GM18519 (cell line): ENCODE measurements at regions not wholly inside any gene's neighbourhood (a gene's known extent, or its start where the extent isn't known, plus 50 kb on each side); places are given as distances from the start of the nearest gene placed in this dataset.

Source experiments
- ATAC-seq: cut with Tn5 transposase; IDR thresholded peaks from one replicate; pipeline ENCODE4 v1.9.1; 2021; ENCODE audit warnings: mild to moderate bottlenecking, moderate library complexity; ENCODE audit not compliant: unreplicated experiment, low FRiP score

DNA sequence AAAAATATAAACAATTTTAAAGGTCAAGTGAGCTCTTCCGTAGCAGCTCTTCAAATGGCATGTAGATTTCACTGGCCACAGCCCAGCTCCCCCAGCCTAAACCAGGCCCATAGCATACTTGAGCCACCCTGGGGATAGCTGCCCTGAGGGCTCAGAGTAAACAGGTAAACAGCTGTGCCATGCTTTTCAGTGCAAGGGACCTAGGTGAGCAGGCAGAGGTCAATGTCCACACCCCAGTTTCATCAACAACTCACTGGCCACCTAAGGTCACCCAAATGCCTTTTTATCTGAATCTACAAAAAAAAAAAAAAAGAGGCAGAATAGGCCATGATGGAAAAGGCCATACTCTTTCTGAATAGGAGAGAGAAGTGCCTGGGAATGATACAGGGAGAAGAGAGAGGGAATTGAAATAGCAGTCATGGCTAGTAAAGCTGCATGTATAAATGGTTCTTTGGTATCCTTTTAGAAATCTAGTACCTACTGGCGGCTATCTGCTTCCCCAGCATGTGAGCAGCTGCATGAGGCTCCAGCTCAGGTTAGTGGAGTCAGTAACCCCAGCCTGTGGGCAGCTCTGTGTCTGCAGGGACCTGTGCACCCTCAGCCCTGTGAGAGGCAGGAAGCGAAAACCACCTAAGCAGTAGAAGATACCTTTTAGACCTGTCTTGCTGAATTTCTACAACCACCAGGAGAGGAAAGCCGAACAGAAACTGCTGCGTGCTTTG, 77.0 kb downstream of the FOXA2 start:
- no peak for ATAC-seq

DNA sequence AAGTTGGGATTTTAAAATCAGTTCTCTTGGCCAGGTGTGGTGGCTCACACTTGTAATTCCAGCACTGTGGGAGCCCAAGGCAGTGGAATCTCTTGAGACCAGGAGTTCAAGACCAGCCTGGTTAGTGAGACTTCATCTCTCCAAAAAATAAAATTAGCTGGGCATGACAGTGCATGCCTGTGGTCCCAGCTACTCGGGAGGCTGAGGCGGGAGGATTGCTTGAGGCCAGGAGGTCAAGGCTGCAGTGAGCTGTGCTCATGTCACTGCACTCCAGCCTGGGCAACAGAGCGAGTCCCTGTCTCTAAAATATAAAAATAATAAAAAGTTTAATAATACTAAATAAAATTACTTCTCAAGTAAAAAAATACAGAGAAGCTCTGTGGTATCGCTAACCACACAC, 77.5 kb downstream of the FOXA2 start:
- ATAC-seq = no peak

- no peak for ATAC-seq
Observed at GRCh38 chr20:22504829-22505377, 79.5 kb downstream of the FOXA2 start.

DNA sequence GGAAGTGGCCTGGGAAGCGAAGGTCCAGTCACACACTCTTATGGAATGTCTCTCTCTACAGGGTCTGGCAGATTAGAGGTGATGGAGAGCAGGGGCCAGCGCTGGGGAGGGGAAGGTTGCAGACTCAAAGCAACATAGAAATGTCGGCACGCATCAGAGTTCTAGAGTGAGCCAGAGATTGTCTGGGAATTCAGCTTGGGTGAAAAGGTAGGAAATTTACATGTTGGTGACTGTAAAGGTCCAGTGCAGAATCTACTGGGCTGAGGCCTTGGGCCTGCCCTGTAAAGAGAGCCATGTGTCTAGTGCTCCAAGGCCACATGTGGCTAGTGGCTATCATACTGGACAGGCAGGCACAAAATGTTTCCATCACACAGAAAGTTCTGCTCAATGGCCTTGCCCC, 80.8 kb downstream of the FOXA2 start:
- no peak for ATAC-seq

DNA sequence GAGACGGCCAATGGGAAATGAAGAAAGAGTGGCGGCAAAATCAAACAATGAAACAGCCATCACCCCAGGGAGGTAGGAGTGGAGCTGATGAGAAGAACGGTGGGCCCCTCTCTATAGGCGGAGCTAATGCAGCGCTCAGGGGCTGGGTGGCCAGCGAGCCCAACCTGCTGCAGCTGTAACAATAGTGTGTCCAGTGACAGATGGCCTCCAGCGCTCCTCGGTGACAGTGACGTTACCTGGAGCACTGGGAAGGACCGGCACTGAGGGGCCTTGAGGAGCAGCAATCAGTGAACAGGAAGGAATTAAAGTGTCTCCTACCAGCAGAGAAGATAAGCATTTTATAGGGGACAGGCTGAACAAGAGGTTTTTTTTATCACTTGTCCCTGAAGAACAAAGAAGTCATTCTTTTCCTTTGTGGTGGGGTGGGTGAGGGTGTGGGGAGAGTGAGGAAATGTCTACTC, 81.6 kb downstream of the FOXA2 start:
- ATAC-seq = no peak

DNA sequence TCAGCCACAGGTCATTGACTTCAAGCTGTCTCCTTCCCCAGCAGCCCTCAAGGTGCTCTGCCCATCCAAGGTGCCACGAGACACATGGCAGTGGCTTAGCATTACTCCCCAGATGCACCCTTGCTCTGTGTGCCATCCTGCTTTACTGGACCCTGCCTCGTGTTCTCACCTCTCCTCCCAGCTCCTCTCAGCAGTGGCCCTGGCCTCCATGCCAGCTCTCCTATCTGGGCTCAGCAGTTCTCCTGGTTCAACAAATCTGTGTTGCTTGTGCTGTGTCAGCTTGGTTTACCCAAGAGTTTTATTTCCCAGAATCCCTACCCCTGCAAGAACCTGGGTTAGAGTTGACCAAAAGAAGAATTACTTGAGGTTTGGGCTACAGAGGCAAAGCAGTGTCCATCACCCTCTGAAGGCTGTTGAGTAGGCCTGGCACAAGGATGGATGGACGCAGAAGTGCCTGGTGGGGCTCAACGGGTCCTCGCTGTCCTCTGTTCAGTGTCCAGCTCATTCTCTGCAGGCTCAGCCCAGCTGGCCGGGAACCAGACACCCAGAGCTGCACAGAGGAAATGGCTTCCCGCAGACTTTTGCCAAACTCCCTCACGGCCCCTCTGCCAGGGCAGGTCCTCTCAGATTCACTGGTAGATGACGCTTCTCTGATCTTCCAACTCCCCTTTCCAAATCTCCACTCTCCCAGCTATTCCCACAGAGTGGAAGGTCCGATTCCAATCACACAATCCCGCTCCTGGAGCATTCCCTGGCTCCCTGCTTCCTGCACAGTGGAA, 82.6 kb downstream of the FOXA2 start:
- ATAC-seq = no peak

- ATAC-seq = no peak
Observed at GRCh38 chr20:22501034-22501433, 83.3 kb downstream of the FOXA2 start.

DNA sequence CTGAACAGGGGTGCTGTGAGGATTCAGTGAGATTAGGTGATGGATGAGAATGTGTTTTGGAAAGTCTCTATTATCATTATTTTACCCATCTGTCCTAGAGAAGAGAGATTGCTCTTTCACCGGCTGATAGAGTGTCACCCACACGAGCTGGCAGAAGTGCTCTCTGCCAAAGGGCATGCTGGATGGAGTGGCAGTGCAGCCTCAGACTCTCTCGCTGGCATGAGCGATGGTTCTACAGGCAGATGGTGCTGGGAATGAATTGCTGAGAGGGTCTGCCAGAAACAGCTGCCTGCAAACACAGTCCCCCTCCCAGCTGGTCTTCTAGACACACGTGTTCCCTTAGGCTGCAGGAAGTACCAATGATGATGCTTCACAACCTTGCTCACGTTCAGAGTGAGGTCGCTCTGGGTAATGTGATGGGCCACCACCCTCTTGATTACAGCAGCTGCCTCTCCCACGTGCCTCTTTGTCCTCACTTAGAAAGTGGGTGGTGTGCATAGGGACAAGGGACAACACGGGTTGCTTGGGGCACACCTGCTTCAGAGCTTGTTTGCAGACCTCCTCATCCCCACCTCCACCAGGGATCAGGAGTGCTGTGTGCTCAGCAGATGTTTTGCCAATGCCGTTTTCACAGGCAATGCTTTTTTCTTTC, 84.7 kb downstream of the FOXA2 start:
- ATAC-seq = no peak

GRCh38 chr20:22496817-22497216, 87.6 kb downstream of the FOXA2 start:
- no peak for ATAC-seq

- ATAC-seq = no peak
Observed at GRCh38 chr20:22495789-22496188, 88.6 kb downstream of the FOXA2 start.

GRCh38 chr20:22495172-22495571, 89.2 kb downstream of the FOXA2 start:
- no peak for ATAC-seq

GRCh38 chr20:22492497-22492896, 91.9 kb downstream of the FOXA2 start:
- ATAC-seq = no peak

DNA sequence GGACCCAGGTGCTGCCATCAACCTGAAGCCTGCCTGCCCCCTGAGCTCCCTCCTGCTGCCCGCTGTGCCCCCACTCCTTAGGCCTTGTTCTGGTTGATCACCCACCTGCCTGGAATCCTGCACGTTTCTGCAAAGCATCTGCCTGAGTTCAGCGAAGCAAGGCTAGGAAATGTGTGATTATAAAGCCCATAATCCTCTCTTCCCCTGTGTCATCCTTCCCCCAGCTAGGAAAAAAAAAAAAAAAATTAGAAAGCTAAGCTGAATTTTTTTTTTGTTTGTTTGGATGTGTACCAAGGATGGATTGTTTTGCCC, 93.2 kb downstream of the FOXA2 start:
- no peak for ATAC-seq

- no peak for ATAC-seq
Observed at GRCh38 chr20:22490287-22491193, 93.8 kb downstream of the FOXA2 start.

DNA sequence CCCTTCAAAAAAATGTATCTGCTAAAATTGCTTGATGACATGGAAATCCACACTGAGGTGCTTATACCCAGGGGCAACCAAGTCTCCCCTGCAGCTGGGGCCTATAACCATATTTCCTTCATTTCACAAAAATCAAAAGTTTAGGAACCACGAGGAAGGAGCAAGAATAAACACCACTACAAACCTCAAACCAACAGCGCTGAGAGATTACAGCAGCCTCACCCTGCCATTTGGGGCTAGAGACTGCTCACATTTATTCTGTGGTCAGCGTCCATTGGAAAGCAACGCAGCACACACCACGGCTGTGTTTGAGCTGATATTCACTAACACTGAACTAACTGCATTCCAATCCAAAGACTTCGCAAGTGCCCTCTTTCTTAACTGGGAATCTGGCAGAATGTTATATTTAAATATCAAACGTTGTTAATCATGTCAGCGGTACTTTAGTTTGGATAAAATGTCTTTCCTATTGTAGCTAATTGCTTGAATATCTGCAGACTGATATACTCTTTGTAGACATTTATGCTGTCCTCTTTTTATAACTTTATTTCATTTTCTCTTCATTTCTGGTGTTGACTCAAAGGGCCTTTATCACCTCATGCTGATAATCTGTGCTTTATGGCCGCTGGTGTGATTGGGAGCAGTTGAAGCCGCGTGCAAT, 94.6 kb downstream of the FOXA2 start:
- ATAC-seq = no peak

GRCh38 chr20:22480336-22480735, 104.0 kb downstream of the FOXA2 start:
- no peak for ATAC-seq

- peak; percentile 87 for ATAC-seq
Observed at GRCh38 chr20:22475662-22476061, 108.7 kb downstream of the FOXA2 start.

DNA sequence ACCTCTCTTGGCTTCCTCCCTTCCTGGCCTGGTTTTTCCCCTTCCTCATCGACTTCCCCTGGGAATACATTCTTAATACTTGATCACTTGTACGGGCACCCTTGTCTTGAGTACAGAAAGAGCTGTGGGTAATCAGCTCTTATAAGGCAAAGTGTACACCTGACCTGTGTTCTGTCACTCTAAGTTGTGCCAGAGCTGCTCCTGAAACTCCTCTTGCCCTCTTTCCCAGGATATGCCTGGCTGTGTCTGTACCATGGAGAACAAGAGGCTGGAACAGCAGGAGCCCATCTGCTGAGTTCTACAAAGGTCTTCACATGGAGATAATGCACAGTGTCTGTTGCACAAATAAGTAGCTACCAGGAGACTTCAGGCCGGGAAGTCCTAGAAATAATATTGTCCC, 110.1 kb downstream of the FOXA2 start:
- ATAC-seq = no peak

DNA sequence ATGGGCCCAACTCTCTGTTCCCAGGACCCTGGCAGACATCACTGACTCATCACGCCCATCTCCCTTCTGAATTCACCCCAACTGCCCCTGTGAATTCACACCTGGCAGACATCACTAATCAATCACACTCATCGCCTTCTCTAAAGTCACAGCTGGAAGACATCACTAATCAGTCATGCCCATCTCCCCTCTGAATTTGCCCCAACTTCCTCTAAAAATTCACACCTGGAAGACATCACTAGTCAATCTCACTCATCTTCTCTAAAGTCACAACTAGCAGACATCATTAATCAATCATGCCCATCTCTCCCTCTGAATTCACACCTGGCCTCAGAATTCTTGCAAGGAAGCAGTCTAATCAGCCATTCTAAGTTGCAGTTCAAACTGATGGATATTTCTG, 111.1 kb downstream of the FOXA2 start:
- ATAC-seq = no peak
